Mucosa of descending colon (tissue), 3 donors: ENCODE measurements at regions not wholly inside any gene's neighbourhood (a gene's known extent, or its start where the extent isn't known, plus 50 kb on each side); places are given as distances from the start of the nearest gene placed in this dataset.

Experiments used
- ATAC-seq: fragments of 200-7000 bp; cut with Tn5 transposase; one replicate; pipeline ENCODE4 v1.9.1; 2020; ENCODE audit warnings: mild to moderate bottlenecking, moderate library complexity
- DNase-seq, 3 donors: peaks; one replicate each; pipeline ENCODE4 v3.0.0-alpha.2; 2020
- H3K36me3 ChIP-seq: fragments of 200-600 bp; one replicate; pipeline ENCODE4 v1.8.0; 2021; ENCODE audit warnings: low read depth, mild to moderate bottlenecking
- H3K4me1 ChIP-seq: fragments of 200-600 bp; one replicate; pipeline ENCODE4 v1.8.0; 2021; ENCODE audit warnings: low read depth, mild to moderate bottlenecking
- H3K4me3 ChIP-seq: fragments of 200-600 bp; one replicate; pipeline ENCODE4 v1.8.0; 2021; ENCODE audit warnings: mild to moderate bottlenecking
- H3K9me3 ChIP-seq: fragments of 200-600 bp; one replicate; pipeline ENCODE4 v1.8.0; 2021; ENCODE audit warnings: mild to moderate bottlenecking
- intact Hi-C, 2 donors: fragments of 100-400 bp; cut with DNase I in 1 of 2; cut with micrococcal nuclease in 1 of 2; formaldehyde crosslinking; loops; one replicate each; pipeline versions ENCODE4 v1.11.0 to v1.11.1; 2022; cut with DNase I, micrococcal nuclease
- TF ChIP-seq, protein P1 (sequence below): fragments of 200-600 bp; IDR thresholded peaks from one replicate; pipeline ENCODE4 v1.8.0; 2022; ENCODE audit warnings: antibody characterized with exemption, mild to moderate bottlenecking
- donor health status: DM: no; HTN: no; CAD: no; lungs with moderate emphysema.
- donor health status: DM: no; HTN: no; CAD: no.
- donor health status: DM: no; HTN: yes; CAD: no.

DNA sequence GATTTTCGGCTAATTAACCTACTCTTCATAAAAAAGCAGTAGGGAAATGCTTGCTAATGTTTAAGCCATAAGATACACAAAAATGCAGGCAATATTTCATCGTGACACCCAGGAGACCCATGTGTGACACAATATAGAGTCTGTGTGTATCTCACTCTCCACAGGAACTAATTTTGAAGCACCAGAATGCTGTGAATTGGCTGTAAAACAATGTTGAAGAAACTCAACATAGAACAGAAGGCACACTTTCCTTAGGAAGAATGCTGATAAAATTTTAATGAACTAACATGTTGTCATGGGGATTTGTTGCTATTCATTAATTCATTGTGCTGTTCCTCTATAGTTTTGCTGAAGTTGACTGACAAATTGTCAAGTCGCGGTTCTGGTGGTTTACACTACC is 249.4 kb upstream of the TFAP2D start:
- no peak for ATAC-seq

DNA sequence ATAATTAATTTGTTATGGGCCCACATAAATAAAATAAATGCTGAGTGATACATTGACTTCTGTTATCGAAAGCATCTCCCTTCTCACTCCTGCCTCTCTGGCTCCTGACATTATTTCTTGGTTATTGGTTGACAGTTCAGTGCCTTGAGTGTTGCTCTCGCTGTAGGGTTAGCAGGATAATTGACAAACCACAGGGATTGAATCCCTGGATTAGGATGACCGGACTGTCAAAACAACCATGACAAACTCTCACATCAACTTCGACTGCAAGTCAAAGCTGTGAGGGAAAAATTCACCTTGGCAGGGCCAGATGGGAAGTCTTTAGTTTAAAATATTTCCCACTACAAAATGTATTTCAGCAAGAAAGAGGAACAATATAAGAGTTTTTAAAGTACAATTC is 245.4 kb upstream of the TFAP2D start:
- ATAC-seq (no peak), DNase-seq (no peak)
- Histone ChIP-seq H3K36me3 (no peaks in the 10 kb centered on the region), H3K4me3 (no peak overlapping the region), H3K9me3 (no peaks in the 10 kb centered on the region), H3K4me1 (no peaks in the 10 kb centered on the region)
- TF ChIP-seq, protein P1, sequence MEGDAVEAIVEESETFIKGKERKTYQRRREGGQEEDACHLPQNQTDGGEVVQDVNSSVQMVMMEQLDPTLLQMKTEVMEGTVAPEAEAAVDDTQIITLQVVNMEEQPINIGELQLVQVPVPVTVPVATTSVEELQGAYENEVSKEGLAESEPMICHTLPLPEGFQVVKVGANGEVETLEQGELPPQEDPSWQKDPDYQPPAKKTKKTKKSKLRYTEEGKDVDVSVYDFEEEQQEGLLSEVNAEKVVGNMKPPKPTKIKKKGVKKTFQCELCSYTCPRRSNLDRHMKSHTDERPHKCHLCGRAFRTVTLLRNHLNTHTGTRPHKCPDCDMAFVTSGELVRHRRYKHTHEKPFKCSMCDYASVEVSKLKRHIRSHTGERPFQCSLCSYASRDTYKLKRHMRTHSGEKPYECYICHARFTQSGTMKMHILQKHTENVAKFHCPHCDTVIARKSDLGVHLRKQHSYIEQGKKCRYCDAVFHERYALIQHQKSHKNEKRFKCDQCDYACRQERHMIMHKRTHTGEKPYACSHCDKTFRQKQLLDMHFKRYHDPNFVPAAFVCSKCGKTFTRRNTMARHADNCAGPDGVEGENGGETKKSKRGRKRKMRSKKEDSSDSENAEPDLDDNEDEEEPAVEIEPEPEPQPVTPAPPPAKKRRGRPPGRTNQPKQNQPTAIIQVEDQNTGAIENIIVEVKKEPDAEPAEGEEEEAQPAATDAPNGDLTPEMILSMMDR: no peak
- intact Hi-C loops: no loop called here

More for the DNA sequence above, 249.4 kb upstream of the TFAP2D start:
- Histone ChIP-seq H3K36me3 (no peaks in the 10 kb centered on the region), H3K4me3 (no peak overlapping the region), H3K4me1 (no peaks in the 10 kb centered on the region), H3K9me3 (no peaks in the 10 kb centered on the region)
- no peak for DNase-seq
- intact Hi-C loops: no loop called here
- TF ChIP-seq, protein P1: no peak

DNA sequence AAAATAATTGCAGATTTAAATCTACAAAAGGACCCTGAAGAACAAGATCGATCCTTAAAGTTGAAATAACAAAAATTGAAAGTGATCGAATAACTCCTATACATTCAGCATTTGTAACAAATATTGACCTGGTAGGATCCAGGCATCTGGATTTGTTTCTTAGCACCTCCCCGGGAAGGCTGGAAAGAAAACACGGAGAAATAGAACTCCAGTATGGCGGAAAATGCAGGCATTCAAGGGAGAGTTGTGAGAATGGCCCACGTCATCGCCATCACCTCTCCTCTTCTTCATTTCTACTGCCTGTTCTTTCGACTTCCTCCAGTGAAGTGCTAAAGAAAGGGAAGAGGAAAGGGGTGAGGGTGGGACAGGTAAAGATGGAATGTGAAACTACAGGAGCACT is 242.3 kb upstream of the TFAP2D start:
- intact Hi-C loops: no loop called here
- DNase-seq: no peak
- Histone ChIP-seq H3K9me3 (no peaks in the 10 kb centered on the region), H3K4me1 (no peaks in the 10 kb centered on the region), H3K36me3 (no peaks in the 10 kb centered on the region), H3K4me3 (no peak overlapping the region)
- no peak for ATAC-seq
- TF ChIP-seq, protein P1: no peak

DNA sequence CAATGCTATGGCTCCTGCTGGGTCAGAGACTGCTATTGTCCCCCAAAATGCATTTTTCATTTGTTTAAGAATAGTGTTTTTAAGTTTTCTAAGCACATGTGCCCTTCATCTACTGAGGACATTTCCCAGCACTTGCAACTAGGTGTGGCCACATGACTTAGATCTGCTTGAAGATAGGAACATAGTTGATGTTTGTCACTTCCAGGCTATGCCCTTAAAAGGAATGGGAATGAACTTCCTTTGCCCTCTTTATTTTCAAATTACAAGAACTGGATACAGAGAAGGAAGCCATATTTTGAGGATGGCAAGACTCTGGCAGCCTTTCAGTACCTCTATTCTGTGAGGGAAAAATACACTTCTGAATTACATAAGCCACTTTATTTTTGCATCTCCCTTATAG is 203.0 kb upstream of the TFAP2D start:
- Histone ChIP-seq H3K9me3 (no peaks in the 10 kb centered on the region), H3K4me1 (no peaks in the 10 kb centered on the region), H3K36me3 (no peaks in the 10 kb centered on the region), H3K4me3 (no peak overlapping the region)
- DNase-seq: no peak
- intact Hi-C loops: no loop called here
- no peak for ATAC-seq
- TF ChIP-seq, protein P1: no peak

DNA sequence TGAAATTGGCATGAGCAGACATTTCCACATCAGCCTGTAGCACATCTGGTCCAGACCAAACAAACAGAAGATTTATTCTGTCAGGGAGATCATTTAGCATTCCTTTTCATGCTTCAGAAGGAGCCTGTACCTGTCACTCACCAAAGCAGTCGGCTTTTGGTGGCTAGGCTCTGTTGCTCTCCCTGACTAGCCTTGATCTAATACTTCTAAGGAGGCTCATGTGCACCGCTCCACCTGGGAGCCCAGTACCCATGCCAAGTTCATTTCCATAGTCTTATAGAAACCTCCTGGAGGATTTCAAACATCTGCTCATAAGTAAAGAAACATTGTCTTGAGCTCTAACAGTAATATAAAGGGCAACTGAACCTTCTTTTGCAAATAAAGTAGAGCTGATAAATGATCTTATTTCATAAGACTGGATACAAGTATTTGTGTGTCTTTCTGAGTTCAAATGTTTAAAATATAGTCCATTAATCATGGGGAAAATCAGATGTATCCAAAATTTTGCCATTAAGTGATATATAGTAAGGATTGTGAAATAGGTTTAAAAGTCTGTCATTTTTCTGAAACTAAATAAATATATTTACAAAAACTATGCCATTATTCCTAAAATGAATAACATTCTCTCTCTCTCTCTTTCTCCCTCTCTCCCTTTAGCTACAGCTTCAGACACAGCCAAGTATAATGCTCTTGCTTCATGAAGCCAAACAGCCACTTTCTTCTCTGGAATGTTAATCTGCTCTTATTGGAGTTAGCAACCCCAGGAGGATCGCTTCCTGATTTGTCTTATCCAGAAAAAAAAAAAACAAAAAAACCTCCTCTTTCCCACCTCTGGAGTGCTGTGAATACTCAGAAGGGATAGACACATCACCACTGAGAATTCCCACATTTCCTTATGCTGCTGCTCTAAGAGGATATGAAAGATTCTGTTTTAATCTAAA is 192.7 kb upstream of the TFAP2D start:
- ATAC-seq: no peak

More for the DNA sequence above, 192.7 kb upstream of the TFAP2D start:
- TF ChIP-seq, protein P1: no peak
- no peak overlapping the region for H3K4me3 ChIP-seq
- no peaks in the 10 kb centered on the region for H3K4me1 ChIP-seq
- DNase-seq: no peak
- H3K36me3 ChIP-seq: no peaks in the 10 kb centered on the region
- intact Hi-C loops: no loop called here
- no peaks in the 10 kb centered on the region for H3K9me3 ChIP-seq
